ENCODE measurements at regions not wholly inside any gene's neighbourhood (a gene's known extent, or its start where the extent isn't known, plus 50 kb on each side); places are given as distances from the start of the nearest gene placed in this dataset.

DNA sequence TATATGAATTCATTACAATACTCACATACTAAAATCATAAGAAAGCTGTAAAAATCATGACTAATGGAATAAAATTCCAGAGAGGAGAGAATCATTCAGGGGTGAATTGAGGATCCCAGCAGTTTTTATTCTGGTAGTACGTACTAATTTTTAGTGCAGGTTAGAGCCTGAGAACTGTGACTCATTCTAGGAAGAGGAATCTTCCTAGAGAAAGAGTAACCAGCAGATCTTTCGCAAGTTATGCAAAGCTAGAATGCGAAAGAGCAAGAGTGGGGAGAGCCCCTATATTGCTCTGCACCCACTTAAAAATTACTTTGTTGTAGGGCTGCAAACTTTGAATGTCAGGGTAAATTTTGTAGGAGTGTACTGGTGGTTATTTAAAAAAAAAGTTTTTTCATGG, 303.6 kb upstream of the ARPP21 start:
- Histone ChIP-seq H3K27me3 (ENCODE audit: insufficient read depth, low read depth, low read length) (no peaks in the 10 kb centered on the region), H3K27ac (ENCODE audit: low read length) (no peak overlapping the region), H3K9me3 (ENCODE audit: low read length) (no peaks in the 10 kb centered on the region), H3K79me2 (replicated peaks; ENCODE audit: insufficient read depth, low read length) (no peaks in the 10 kb centered on the region), H3K4me2 (ENCODE audit: low read length) (no peak overlapping the region), H3K4me3 (ENCODE audit: low read length) (no peak overlapping the region), H2AFZ (ENCODE audit: low read depth, low read length) (no peak overlapping the region), H3F3A (ENCODE audit: insufficient read depth, low read length, poor library complexity, severe bottlenecking) (no peaks in the 10 kb centered on the region), H3K9ac (ENCODE audit: low read length) (no peak overlapping the region), H3K36me3 (ENCODE audit: insufficient read depth, low read length) (no peaks in the 10 kb centered on the region), H4K20me1 (ENCODE audit: insufficient read depth) (no peaks in the 10 kb centered on the region), H3K9me2 (ENCODE audit: insufficient read depth, low read length) (no peaks in the 10 kb centered on the region)
- TF ChIP-seq, protein P1, sequence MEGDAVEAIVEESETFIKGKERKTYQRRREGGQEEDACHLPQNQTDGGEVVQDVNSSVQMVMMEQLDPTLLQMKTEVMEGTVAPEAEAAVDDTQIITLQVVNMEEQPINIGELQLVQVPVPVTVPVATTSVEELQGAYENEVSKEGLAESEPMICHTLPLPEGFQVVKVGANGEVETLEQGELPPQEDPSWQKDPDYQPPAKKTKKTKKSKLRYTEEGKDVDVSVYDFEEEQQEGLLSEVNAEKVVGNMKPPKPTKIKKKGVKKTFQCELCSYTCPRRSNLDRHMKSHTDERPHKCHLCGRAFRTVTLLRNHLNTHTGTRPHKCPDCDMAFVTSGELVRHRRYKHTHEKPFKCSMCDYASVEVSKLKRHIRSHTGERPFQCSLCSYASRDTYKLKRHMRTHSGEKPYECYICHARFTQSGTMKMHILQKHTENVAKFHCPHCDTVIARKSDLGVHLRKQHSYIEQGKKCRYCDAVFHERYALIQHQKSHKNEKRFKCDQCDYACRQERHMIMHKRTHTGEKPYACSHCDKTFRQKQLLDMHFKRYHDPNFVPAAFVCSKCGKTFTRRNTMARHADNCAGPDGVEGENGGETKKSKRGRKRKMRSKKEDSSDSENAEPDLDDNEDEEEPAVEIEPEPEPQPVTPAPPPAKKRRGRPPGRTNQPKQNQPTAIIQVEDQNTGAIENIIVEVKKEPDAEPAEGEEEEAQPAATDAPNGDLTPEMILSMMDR (IDR thresholded peaks at IDR 0.05; ENCODE audit: poor library complexity, severe bottlenecking): no peak
- TF ChIP-seq MXI1 (conservative IDR thresholded peaks at IDR 0.05; ENCODE audit: poor library complexity, severe bottlenecking) (no peak), EP300 (conservative IDR thresholded peaks at IDR 0.05; ENCODE audit: poor library complexity, severe bottlenecking) (no peak), TAF1 (IDR thresholded peaks at IDR 0.05; ENCODE audit: low read depth) (no peak), POLR2AphosphoS5 (IDR thresholded peaks at IDR 0.05) (no peak), SMC3 (conservative IDR thresholded peaks at IDR 0.05; ENCODE audit: poor library complexity) (no peak), RAD21 (conservative IDR thresholded peaks at IDR 0.05) (no peak), EZH2 (IDR thresholded peaks at IDR 0.05; ENCODE audit: borderline replicate concordance, insufficient read depth, low read length, poor library complexity, severe bottlenecking) (no peak)
- TF ChIP-seq, protein P2, sequence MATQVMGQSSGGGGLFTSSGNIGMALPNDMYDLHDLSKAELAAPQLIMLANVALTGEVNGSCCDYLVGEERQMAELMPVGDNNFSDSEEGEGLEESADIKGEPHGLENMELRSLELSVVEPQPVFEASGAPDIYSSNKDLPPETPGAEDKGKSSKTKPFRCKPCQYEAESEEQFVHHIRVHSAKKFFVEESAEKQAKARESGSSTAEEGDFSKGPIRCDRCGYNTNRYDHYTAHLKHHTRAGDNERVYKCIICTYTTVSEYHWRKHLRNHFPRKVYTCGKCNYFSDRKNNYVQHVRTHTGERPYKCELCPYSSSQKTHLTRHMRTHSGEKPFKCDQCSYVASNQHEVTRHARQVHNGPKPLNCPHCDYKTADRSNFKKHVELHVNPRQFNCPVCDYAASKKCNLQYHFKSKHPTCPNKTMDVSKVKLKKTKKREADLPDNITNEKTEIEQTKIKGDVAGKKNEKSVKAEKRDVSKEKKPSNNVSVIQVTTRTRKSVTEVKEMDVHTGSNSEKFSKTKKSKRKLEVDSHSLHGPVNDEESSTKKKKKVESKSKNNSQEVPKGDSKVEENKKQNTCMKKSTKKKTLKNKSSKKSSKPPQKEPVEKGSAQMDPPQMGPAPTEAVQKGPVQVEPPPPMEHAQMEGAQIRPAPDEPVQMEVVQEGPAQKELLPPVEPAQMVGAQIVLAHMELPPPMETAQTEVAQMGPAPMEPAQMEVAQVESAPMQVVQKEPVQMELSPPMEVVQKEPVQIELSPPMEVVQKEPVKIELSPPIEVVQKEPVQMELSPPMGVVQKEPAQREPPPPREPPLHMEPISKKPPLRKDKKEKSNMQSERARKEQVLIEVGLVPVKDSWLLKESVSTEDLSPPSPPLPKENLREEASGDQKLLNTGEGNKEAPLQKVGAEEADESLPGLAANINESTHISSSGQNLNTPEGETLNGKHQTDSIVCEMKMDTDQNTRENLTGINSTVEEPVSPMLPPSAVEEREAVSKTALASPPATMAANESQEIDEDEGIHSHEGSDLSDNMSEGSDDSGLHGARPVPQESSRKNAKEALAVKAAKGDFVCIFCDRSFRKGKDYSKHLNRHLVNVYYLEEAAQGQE (IDR thresholded peaks at IDR 0.05; ENCODE audit: borderline replicate concordance): no peak

DNA sequence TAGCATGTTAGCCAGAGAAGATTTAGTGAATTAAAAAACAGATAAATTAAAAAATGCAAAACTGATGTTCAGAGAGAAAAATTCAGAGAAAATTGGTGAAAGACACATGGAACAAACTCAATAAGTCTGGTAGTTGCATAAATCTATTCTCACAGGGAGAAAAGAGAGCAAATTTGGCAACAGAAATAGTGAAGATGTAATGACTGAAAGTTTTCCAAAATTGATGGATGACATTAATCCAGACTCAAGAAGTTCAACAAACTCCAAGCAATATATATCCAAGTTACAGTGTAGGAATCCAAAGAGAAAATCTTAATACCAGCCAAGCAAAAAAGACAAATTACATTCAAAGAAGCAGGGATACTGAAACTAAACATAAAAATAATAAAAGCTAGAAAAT, 302.7 kb upstream of the ARPP21 start:
- H3K27ac ChIP-seq (ENCODE audit: low read length): no peak overlapping the region
- TF ChIP-seq MXI1 (conservative IDR thresholded peaks at IDR 0.05; ENCODE audit: poor library complexity, severe bottlenecking) (no peak), SMC3 (conservative IDR thresholded peaks at IDR 0.05; ENCODE audit: poor library complexity) (no peak), EZH2 (IDR thresholded peaks at IDR 0.05; ENCODE audit: borderline replicate concordance, insufficient read depth, low read length, poor library complexity, severe bottlenecking) (no peak), RAD21 (conservative IDR thresholded peaks at IDR 0.05) (no peak), EP300 (conservative IDR thresholded peaks at IDR 0.05; ENCODE audit: poor library complexity, severe bottlenecking) (no peak), POLR2AphosphoS5 (IDR thresholded peaks at IDR 0.05) (no peak), TAF1 (IDR thresholded peaks at IDR 0.05; ENCODE audit: low read depth) (no peak)
- TF ChIP-seq, protein P2 (IDR thresholded peaks at IDR 0.05; ENCODE audit: borderline replicate concordance): no peak
- TF ChIP-seq, protein P1 (IDR thresholded peaks at IDR 0.05; ENCODE audit: poor library complexity, severe bottlenecking): no peak

More for the DNA sequence above, 302.7 kb upstream of the ARPP21 start:
- Histone ChIP-seq H3K9ac (ENCODE audit: low read length) (no peak overlapping the region), H3K36me3 (ENCODE audit: insufficient read depth, low read length) (no peaks in the 10 kb centered on the region), H3K9me2 (ENCODE audit: insufficient read depth, low read length) (no peaks in the 10 kb centered on the region), H3K79me2 (replicated peaks; ENCODE audit: insufficient read depth, low read length) (no peaks in the 10 kb centered on the region), H3K4me3 (ENCODE audit: low read length) (no peak overlapping the region), H4K20me1 (ENCODE audit: insufficient read depth) (no peaks in the 10 kb centered on the region), H3K4me2 (ENCODE audit: low read length) (no peak overlapping the region), H2AFZ (ENCODE audit: low read depth, low read length) (no peak overlapping the region), H3K27me3 (ENCODE audit: insufficient read depth, low read depth, low read length) (no peaks in the 10 kb centered on the region), H3K9me3 (ENCODE audit: low read length) (no peaks in the 10 kb centered on the region), H3F3A (ENCODE audit: insufficient read depth, low read length, poor library complexity, severe bottlenecking) (no peaks in the 10 kb centered on the region)

Measured in neural cell (in vitro differentiated cells).